ENCODE measurements at regions not wholly inside any gene's neighbourhood (a gene's known extent, or its start where the extent isn't known, plus 50 kb on each side); places are given as distances from the start of the nearest gene placed in this dataset.

GRCh38 chrX:80237072-80237471 is 183.2 kb upstream of the TENT5D start:
- TF ChIP-seq CHD4 (IDR thresholded peaks at IDR 0.05; ENCODE audit: borderline replicate concordance, low read length) (no peak), FOXP4 (CRISPR knock-in tag; IDR thresholded peaks at IDR 0.05) (no peak), U2AF1 (optimal IDR thresholded peaks at IDR 0.05; ENCODE audit: low read depth, low read length) (no peak), EZH2 (conservative IDR thresholded peaks at IDR 0.05; ENCODE audit: low read depth, low read length) (no peak), SMARCE1 (IDR thresholded peaks at IDR 0.05; ENCODE audit: borderline replicate concordance) (no peak)
